ENCODE measurements at regions not wholly inside any gene's neighbourhood (a gene's known extent, or its start where the extent isn't known, plus 50 kb on each side); places are given as distances from the start of the nearest gene placed in this dataset.

- TF ChIP-seq CTCF (conservative IDR thresholded peaks at IDR 0.05; ENCODE audit: low read depth, low read length) = no peak
- H3K4me3 ChIP-seq (ENCODE audit: low read depth, low read length) = no peak overlapping the region
- DNase-seq (ENCODE audit: low read depth) = no peak
These were observed 663.3 kb upstream of the MGMT start for GRCh38 chr10:128803790-128804189.

GRCh38 chr10:128804411-128804810, 662.6 kb upstream of the MGMT start:
- DNase-seq (ENCODE audit: low read depth) = no peak
- no peak for TF ChIP-seq CTCF (conservative IDR thresholded peaks at IDR 0.05; ENCODE audit: low read depth, low read length)
- H3K4me3 ChIP-seq (ENCODE audit: low read depth, low read length) = no peak overlapping the region

GRCh38 chr10:128808921-128809440, 658.1 kb upstream of the MGMT start:
- H3K4me3 ChIP-seq (ENCODE audit: low read depth, low read length) = no peak overlapping the region
- TF ChIP-seq CTCF (conservative IDR thresholded peaks at IDR 0.05; ENCODE audit: low read depth, low read length) = no peak

GRCh38 chr10:128811511-128811910, 655.5 kb upstream of the MGMT start:
- TF ChIP-seq CTCF (conservative IDR thresholded peaks at IDR 0.05; ENCODE audit: low read depth, low read length) = no peak
- DNase-seq (ENCODE audit: low read depth) = no peak
- H3K4me3 ChIP-seq (ENCODE audit: low read depth, low read length) = no peak overlapping the region

More at GRCh38 chr10:128808921-128809440, 658.1 kb upstream of the MGMT start:
- no peak for DNase-seq (ENCODE audit: low read depth)

- no peak for TF ChIP-seq CTCF (conservative IDR thresholded peaks at IDR 0.05; ENCODE audit: low read depth, low read length)
- no peak for DNase-seq (ENCODE audit: low read depth)
These were observed 655.0 kb upstream of the MGMT start for GRCh38 chr10:128812000-128812399.

GRCh38 chr10:128813574-128813973, 653.5 kb upstream of the MGMT start:
- no peak for DNase-seq (ENCODE audit: low read depth)
- no peak overlapping the region for H3K4me3 ChIP-seq (ENCODE audit: low read depth, low read length)
- TF ChIP-seq CTCF (conservative IDR thresholded peaks at IDR 0.05; ENCODE audit: low read depth, low read length) = no peak

More at GRCh38 chr10:128812000-128812399, 655.0 kb upstream of the MGMT start:
- no peak overlapping the region for H3K4me3 ChIP-seq (ENCODE audit: low read depth, low read length)

GRCh38 chr10:128814024-128814423, 653.0 kb upstream of the MGMT start:
- H3K4me3 ChIP-seq (ENCODE audit: low read depth, low read length) = no peak overlapping the region
- TF ChIP-seq CTCF (conservative IDR thresholded peaks at IDR 0.05; ENCODE audit: low read depth, low read length) = no peak
- no peak for DNase-seq (ENCODE audit: low read depth)
